ENCODE measurements at regions not wholly inside any gene's neighbourhood (a gene's known extent, or its start where the extent isn't known, plus 50 kb on each side); places are given as distances from the start of the nearest gene placed in this dataset.

GRCh38 chr21:20523191-20523590 is 475.0 kb upstream of the NCAM2 start:
- no peak for DNase-seq (ENCODE audit: low read depth)

DNA sequence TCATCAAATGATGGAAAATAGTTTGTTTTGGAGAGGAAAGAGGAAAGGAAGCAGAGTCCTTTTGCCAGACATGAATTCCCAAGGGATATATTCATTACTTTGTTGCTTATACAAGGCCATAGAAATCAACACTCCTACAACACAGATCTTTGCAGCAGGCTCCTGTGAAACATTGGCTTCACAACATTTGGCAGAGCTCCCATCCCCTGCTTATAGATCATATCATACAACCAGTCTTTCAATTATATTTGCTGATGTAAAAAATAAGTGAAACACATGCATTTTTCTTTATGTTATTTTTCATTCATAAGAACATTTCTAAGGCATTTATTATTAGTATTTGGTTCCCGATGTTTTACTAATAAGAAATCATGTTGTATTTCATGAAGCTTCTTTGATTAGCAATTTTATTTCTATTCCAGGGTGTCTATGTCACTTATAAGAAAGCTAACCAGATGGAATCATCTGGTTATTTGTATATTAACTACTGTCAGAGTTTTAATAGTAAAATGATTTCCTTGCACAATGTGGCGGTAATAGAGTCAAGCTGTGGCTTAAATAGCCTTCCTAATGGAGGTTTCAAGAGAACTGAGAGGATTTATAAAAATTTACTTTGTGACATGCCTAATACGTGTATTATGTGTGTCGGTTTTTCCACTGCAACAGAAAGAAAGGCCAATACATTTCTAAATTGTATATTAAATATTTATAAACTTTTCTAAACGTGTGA is 470.3 kb upstream of the NCAM2 start:
- DNase-seq (ENCODE audit: low read depth) = no peak

DNA sequence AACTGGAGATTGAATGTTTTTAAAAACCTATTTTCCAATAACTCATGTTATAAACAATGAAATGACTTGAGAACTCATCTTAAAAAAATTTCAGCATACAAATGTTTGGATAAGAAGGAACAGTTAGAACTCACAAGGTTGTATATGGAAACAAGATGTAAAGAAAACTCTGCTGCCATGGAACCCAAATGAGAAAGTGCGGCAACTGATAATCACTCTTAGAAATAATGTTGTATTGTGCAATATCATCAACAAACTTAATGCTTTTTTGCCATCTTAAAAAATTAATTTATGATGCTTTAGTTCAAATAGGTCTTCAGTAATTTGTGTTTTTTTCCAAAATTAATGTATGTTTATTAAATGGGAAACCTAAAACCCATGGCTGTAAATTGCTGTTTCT is 461.1 kb upstream of the NCAM2 start:
- DNase-seq (ENCODE audit: low read depth) = no peak

GRCh38 chr21:20538039-20538658 is 460.1 kb upstream of the NCAM2 start:
- no peak for DNase-seq (ENCODE audit: low read depth)

GRCh38 chr21:20545454-20545853 is 452.8 kb upstream of the NCAM2 start:
- no peak for DNase-seq (ENCODE audit: low read depth)

- DNase-seq (ENCODE audit: low read depth) = no peak
Observed at GRCh38 chr21:20551939-20552338, 446.3 kb upstream of the NCAM2 start.

- no peak for DNase-seq (ENCODE audit: low read depth)
Observed at GRCh38 chr21:20554785-20555184, 443.4 kb upstream of the NCAM2 start.

- no peak for DNase-seq (ENCODE audit: low read depth)
Observed at GRCh38 chr21:20570824-20571232, 427.4 kb upstream of the NCAM2 start.

GRCh38 chr21:20572582-20572981 is 425.6 kb upstream of the NCAM2 start:
- no peak for DNase-seq (ENCODE audit: low read depth)

GRCh38 chr21:20581361-20581760 is 416.8 kb upstream of the NCAM2 start:
- no peak for DNase-seq (ENCODE audit: low read depth)

DNA sequence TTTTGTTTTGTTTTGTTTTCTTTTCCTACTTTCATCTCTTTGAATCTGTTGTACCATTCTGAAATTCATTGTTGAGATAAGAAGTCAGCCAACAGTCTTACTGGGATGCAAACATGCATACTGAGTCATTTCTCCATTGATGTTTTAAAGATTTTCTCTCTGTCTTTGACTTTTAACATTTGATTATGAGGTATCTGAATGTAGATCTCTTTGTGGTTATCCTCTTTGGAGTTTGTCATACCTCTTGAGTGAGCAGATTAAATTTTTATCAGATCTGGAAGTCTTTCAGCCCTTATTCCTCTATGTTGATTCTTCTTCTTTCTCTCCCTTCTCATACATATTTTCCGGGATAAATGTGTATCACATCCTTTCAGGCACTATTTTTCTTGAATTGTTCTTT is 406.9 kb upstream of the NCAM2 start:
- no peak for DNase-seq (ENCODE audit: low read depth)

- no peak for DNase-seq (ENCODE audit: low read depth)
Observed at GRCh38 chr21:20592463-20592862, 405.7 kb upstream of the NCAM2 start.

DNA sequence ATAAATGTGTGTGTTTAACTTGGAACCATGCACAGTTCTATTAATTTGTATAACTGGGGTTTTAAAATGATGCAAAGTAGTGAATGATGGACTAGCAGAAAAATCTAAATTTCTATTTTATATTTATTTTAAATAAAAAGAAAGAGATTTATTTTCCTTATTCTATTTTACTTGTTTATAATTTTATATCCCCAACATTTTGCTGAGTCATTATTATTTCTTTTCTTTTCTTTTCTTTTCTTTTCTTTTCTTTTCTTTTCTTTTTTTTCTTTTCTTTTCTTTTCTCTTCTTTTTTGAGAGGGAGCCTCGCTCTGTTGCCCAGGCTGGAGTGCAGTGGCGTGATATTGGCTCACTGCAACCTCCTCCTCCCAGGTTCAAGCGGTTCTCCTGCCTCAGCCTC is 395.0 kb upstream of the NCAM2 start:
- DNase-seq (ENCODE audit: low read depth) = no peak

DNA sequence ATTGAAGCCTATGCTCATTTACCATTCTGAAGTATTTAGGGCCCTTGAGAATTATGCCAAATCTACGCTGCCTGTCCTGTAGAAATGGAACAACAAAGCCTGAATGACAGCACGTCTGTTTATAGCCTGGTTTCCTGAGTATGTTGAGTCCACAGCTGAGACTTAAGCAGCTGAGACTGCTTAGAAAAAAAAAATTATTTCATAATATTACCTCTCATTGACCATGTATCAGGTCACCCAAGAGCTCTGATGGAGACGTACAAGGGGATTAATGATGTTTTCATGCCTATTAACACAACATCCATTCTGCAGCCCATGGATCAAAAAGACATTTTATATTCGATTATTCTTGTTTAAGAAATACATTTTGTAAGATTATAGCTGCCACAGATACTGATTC is 387.2 kb upstream of the NCAM2 start:
- no peak for DNase-seq (ENCODE audit: low read depth)

DNA sequence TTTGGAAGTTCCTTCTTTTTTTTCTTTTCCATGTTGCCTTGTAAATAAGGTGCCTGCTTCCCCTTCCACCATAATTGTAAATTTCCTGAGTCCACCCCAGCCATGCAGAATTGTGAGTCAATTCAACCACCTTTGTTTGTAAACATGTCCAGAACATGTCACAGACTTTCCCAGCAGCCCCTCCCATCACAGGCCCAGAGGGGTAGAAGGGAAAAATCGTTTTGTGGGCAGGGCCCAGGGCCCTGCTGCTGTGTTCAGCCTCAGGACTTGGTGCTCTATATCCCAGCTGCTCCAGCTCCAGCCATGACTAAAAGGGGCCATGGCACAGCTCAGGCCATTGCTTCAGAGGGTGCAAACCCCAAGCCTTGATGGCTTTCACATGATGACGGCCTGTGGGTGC is 384.6 kb upstream of the NCAM2 start:
- no peak for DNase-seq (ENCODE audit: low read depth)

- DNase-seq (ENCODE audit: low read depth) = no peak
Observed at GRCh38 chr21:20617130-20617529, 381.1 kb upstream of the NCAM2 start.

DNA sequence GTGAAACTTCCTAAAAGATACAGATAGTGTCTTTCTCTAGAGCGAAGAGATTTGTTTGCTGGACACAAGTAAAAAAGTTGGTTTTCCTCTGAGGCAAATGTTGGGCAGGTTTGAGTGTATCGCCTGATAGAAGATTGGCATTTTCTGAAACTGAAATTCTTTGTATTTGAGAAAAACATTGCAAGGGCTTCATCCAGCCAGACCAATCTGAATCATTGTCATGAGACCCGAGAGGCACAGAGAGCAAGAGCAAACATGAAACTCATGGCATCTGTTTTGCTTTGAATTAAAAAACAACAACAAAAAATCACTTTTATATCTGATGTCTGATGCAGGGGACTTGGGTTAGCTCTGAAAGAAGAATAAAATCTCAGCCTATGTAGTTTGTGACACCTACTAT is 379.3 kb upstream of the NCAM2 start:
- no peak for DNase-seq (ENCODE audit: low read depth)

- DNase-seq (ENCODE audit: low read depth) = no peak
Observed at GRCh38 chr21:20627594-20627993, 370.6 kb upstream of the NCAM2 start.

- no peak for DNase-seq (ENCODE audit: low read depth)
Observed at GRCh38 chr21:20631633-20632032, 366.6 kb upstream of the NCAM2 start.

GRCh38 chr21:20639026-20639425 is 359.2 kb upstream of the NCAM2 start:
- no peak for DNase-seq (ENCODE audit: low read depth)

GRCh38 chr21:20641241-20641640 is 357.0 kb upstream of the NCAM2 start:
- no peak for DNase-seq (ENCODE audit: low read depth)

DNA sequence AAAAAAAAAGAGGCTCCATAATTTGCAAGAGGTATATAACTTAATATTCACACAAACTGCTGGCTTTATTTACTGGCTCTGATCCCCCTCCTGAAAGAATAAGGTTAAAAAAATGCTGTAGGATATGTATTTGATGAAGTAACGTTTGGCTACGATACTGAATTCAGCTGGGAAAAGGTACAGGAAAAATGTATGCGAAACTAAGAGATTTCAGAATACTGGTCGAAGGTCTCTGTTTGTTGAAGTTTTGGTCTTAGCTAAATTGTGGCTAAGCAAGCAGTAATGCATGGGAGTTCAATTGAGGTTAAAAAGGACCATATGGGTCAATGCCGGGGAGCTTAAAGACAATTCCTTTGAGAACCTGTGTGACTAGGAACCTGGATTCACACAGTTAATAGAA is 355.5 kb upstream of the NCAM2 start:
- DNase-seq (ENCODE audit: low read depth) = no peak

DNA sequence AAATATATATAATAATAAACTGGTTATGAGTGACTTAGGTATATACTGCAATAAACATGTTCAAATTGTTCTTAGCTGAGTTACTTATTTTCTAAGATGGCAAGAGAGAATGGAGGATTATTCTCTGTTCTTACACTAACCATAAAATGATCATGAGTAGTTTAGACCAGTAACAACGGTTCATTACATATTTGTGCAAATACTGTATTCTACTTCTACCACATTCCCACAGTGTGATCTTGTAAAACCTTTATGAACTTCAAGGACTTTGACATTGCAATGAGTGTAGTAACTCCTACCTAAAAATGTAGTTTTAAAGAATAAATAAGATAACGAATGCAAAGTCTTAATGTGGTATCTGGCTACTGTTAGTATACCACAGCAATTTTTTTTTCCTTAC is 353.7 kb upstream of the NCAM2 start:
- DNase-seq (ENCODE audit: low read depth) = no peak

DNA sequence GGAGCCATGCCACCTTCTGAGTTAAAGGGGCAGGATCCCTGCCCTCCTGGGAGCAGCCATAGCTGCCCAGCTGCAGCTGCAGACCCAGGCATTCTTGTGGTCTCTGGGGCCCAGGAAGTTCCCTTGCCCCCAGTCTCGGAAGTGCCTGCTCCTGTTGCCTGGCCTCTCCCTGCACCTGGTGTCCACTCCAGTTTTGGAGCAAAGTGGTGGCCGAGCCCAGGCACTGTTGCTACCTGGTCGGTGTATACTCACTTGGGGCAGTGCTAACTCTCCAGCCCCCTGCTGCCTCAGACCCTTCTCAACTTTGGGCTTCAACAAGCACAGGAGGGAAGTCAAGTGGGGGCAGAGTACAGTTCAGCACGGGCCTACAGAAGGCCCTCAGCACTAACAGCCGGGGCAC is 352.9 kb upstream of the NCAM2 start:
- no peak for DNase-seq (ENCODE audit: low read depth)
